Mesodermal cell (in vitro differentiated cells): ENCODE measurements at regions not wholly inside any gene's neighbourhood (a gene's known extent, or its start where the extent isn't known, plus 50 kb on each side); places are given as distances from the start of the nearest gene placed in this dataset.

Experiments
- H3K27ac ChIP-seq: 2 replicates; pipeline ENCODE4 v1.7.0; 2013; ENCODE audit warnings: mild to moderate bottlenecking, low read depth, low read length, moderate library complexity; ENCODE audit not compliant: severe bottlenecking
- H3K36me3 ChIP-seq: 2 replicates; pipeline ENCODE4 v1.7.1; 2013; ENCODE audit warnings: mild to moderate bottlenecking, low read length, moderate library complexity; ENCODE audit not compliant: control insufficient read depth, insufficient read depth
- H3K4me1 ChIP-seq: one replicate; pipeline ENCODE4 v1.7.1; 2013; ENCODE audit warnings: mild to moderate bottlenecking, low read length; ENCODE audit not compliant: insufficient read depth, control insufficient read depth, poor library complexity, severe bottlenecking
- H3K4me3 ChIP-seq: 2 replicates; pipeline ENCODE4 v1.7.0; 2013; ENCODE audit warnings: low read length, control low read depth, mild to moderate bottlenecking; ENCODE audit not compliant: insufficient read depth, poor library complexity, severe bottlenecking; ENCODE audit errors: extremely low read depth
- H3K9me3 ChIP-seq: 2 replicates; pipeline ENCODE4 v1.7.1; 2013; ENCODE audit warnings: mild to moderate bottlenecking, low read length, moderate library complexity; ENCODE audit not compliant: control insufficient read depth
- WGBS, 2 experiments: methylation state at CpG; one replicate each; pipeline ENCODE4 v1.1.5; 2013; ENCODE audit warnings: missing lambda C conversion rate in 2 of 2; ENCODE audit not compliant: insufficient coverage in 2 of 2; 5-methylcytosine and 5-hydroxymethylcytosine counted together

DNA sequence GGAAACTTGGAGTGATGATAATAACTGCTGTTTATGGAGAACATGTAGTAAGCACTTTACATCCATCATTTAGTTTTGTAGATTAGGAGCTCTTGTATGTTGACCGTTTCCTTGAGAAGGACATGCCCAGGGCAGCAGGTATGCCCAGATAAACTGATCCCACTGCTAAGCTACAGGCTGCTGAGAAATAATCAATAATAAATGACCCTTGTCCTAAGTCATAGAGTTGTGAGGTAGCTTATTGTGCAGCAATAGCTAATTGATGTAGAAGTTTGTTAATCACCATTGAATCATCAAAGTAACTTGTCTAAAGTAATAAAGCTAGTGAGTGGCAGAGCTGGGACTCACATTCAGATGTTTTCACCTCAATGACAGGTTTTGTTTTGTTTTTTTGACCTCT, 287.2 kb upstream of the CYRIA start:
- Histone ChIP-seq H3K36me3 (no peaks in the 10 kb centered on the region), H3K27ac (no peak overlapping the region), H3K4me1 (no peaks in the 10 kb centered on the region), H3K9me3 (no peaks in the 10 kb centered on the region), H3K4me3 (no peak overlapping the region)
- no CpG with 5 or more reads among the region's 1 CpG for WGBS, 2 experiments

- H3K9me3 ChIP-seq, result no peaks in the 10 kb centered on the region
- H3K36me3 ChIP-seq, result no peaks in the 10 kb centered on the region
- H3K4me1 ChIP-seq, result no peaks in the 10 kb centered on the region
- no peak overlapping the region for H3K4me3 ChIP-seq
- H3K27ac ChIP-seq, result no peak overlapping the region
Observed at GRCh38 chr2:16952368-16952767, 286.7 kb upstream of the CYRIA start.

- WGBS, 2 experiments, result no CpG with 5 or more reads among the region's 2 CpGs
- Histone ChIP-seq H3K36me3 (no peaks in the 10 kb centered on the region), H3K27ac (no peak overlapping the region)
Observed at GRCh38 chr2:16950436-16950835, 284.8 kb upstream of the CYRIA start.

GRCh38 chr2:16948710-16949109, 283.1 kb upstream of the CYRIA start:
- no peak overlapping the region for H3K4me3 ChIP-seq
- no peak overlapping the region for H3K27ac ChIP-seq
- H3K4me1 ChIP-seq, result no peaks in the 10 kb centered on the region
- no peaks in the 10 kb centered on the region for H3K9me3 ChIP-seq
- no peaks in the 10 kb centered on the region for H3K36me3 ChIP-seq

More at GRCh38 chr2:16950436-16950835, 284.8 kb upstream of the CYRIA start:
- H3K4me1 ChIP-seq, result no peaks in the 10 kb centered on the region
- no peak overlapping the region for H3K4me3 ChIP-seq
- H3K9me3 ChIP-seq, result no peaks in the 10 kb centered on the region

GRCh38 chr2:16948053-16948452, 282.4 kb upstream of the CYRIA start:
- no peak overlapping the region for H3K27ac ChIP-seq
- H3K9me3 ChIP-seq, result no peaks in the 10 kb centered on the region
- no peak overlapping the region for H3K4me3 ChIP-seq
- no peaks in the 10 kb centered on the region for H3K4me1 ChIP-seq
- H3K36me3 ChIP-seq, result no peaks in the 10 kb centered on the region
- 76 to 90% methylated on average over 2 of the region's 5 CpGs for WGBS, 2 experiments

DNA sequence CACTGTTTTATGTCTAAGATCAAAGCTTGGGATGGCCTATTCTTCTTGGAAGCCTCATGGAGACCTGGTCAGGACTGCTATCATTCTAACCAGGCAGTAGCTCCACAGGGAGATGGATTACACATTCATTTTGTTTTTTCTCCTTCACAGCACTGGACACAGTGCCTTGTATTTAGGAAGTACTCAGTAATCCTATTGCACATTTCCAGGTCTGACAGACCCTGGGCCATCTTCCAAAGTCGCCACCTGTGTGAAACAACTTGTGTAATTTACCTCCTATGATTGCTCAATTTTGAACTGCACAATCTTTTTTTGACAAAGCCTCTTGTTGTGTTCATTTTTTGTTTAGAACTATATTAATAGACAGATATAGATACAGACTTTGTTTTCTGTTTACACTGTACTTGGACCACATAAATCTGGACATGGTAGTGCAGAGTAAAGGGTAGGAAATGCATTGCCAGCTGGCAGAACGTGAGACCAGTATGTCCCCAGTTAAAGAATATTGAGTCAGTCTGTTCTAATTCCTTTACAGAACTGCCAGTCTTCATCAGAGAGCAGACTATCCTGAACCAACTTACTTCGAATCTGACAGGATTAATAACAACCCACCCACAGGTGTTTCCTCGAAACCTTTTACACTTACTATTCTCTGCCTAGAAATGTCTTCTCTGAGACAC, 277.8 kb upstream of the CYRIA start:
- Histone ChIP-seq H3K27ac (no peak overlapping the region), H3K9me3 (no peaks in the 10 kb centered on the region), H3K36me3 (no peaks in the 10 kb centered on the region), H3K4me1 (no peaks in the 10 kb centered on the region), H3K4me3 (no peak overlapping the region)
- WGBS, 2 experiments, result 91 to 97% methylated on average over 3 to 4 of the region's 4 CpGs

GRCh38 chr2:16940214-16940613, 274.6 kb upstream of the CYRIA start:
- no peaks in the 10 kb centered on the region for H3K9me3 ChIP-seq
- WGBS, 2 experiments, result 100% methylated on average over 1 of the region's 1 CpG; no CpG with 5 or more reads in 1 of the 2 experiments
- no peaks in the 10 kb centered on the region for H3K4me1 ChIP-seq
- H3K36me3 ChIP-seq, result no peaks in the 10 kb centered on the region
- no peak overlapping the region for H3K4me3 ChIP-seq
- H3K27ac ChIP-seq, result no peak overlapping the region

- Histone ChIP-seq H3K27ac (no peak overlapping the region), H3K4me3 (no peak overlapping the region), H3K4me1 (no peaks in the 10 kb centered on the region), H3K36me3 (no peaks in the 10 kb centered on the region), H3K9me3 (no peaks in the 10 kb centered on the region)
- WGBS, 2 experiments, result no CpG with 5 or more reads among the region's 1 CpG
Observed at GRCh38 chr2:16939771-16940170, 274.1 kb upstream of the CYRIA start.

- Histone ChIP-seq H3K4me3 (no peak overlapping the region), H3K36me3 (no peaks in the 10 kb centered on the region), H3K27ac (no peak overlapping the region), H3K9me3 (no peaks in the 10 kb centered on the region), H3K4me1 (no peaks in the 10 kb centered on the region)
- WGBS, 2 experiments, result 85 to 86% methylated on average over 1 to 2 of the region's 4 CpGs
Observed at GRCh38 chr2:16933355-16933754, 267.7 kb upstream of the CYRIA start.

GRCh38 chr2:16932826-16933225, 267.2 kb upstream of the CYRIA start:
- 100% methylated on average over 1 of the region's 3 CpGs; no CpG with 5 or more reads in 1 of the 2 experiments for WGBS, 2 experiments
- H3K4me3 ChIP-seq, result no peak overlapping the region
- no peaks in the 10 kb centered on the region for H3K36me3 ChIP-seq
- no peaks in the 10 kb centered on the region for H3K9me3 ChIP-seq
- no peak overlapping the region for H3K27ac ChIP-seq
- no peaks in the 10 kb centered on the region for H3K4me1 ChIP-seq

DNA sequence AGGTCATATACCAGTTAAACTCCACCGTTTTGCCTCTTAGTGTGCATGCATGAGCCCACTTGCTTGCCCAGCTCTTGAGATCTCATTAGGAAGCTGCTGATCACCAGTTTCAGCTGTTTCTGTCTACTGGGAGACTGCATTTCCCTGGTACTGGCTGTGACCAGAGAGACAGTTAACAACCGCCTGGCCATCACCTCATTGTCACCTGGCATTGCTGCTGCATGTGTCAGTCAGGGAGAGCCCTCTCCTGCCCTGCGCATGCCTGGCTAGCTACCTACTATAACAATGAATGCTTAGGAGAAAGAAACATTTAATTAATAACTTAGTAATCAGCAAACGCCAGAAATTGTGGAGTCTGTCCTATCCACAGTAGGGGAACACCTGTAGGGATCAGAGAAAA, 265.8 kb upstream of the CYRIA start:
- Histone ChIP-seq H3K36me3 (no peaks in the 10 kb centered on the region), H3K4me1 (no peaks in the 10 kb centered on the region), H3K4me3 (no peak overlapping the region), H3K27ac (no peak overlapping the region), H3K9me3 (no peaks in the 10 kb centered on the region)
- 76 to 88% methylated on average over 2 of the region's 4 CpGs for WGBS, 2 experiments
